Myocyte (in vitro differentiated cells): ENCODE measurements at regions not wholly inside any gene's neighbourhood (a gene's known extent, or its start where the extent isn't known, plus 50 kb on each side); places are given as distances from the start of the nearest gene placed in this dataset.

Experiments used
- DNase-seq: peaks from one replicate; pipeline ENCODE4 v3.0.0-alpha.2; 2012; ENCODE audit warnings: low read depth

GRCh38 chr11:10358696-10359095 lies 53.8 kb downstream of the ADM start:
- no peak for DNase-seq

DNA sequence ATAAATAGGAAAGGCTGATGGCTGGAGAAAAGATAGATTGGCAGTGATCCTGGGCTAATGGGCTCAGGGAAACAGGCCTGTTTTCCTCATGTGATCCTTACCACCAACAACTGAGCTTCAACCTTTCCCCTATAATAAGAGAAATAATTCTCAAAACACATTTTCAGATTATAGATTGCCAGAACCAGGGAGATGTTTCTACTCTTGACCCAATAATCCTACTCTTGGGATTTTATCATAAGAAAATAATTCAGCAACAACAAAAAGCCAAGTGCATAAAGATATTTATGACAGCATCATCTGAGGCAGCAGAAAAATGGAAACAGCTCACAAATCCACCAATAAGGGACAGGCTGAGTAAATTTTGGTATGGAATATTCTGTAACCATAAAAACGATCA lies 54.3 kb downstream of the ADM start:
- DNase-seq = no peak

DNA sequence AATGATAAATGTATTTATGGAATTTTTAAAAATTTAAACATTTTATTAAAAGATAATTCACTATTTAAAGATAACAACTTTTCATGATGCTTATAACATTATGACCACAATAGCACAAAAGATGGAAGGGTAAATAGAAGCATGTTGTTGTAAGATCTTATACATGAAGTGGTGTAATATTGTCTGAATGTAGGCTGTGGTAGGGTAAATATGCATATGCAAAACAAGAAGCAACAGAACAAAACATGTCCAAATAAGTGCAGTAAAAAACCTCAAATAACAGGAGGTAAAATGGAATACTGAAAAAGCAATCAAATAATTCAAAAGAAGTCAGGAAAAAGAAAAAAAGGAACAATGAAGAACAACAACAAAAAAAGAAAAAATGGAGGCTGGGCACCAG lies 56.0 kb downstream of the ADM start:
- DNase-seq = no peak

DNA sequence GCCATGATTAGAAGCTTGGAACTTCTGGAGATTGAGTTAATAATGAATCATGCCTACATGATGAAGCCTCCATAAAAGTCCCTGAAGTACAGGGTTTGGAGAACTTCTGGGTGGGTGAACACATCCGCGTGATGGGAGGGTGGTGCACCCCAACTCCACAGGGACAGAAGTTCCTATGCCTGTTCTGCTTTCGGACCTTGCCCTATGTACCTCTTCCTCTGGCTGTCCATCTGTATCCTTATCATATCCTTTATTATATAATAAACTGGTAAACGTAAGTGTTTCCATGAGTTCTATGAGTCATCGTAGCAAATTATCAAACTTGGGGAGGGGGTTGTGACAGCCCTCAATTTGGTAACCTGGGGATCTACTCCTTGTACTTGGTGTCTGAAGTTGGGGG lies 60.2 kb downstream of the ADM start:
- DNase-seq = no peak

DNA sequence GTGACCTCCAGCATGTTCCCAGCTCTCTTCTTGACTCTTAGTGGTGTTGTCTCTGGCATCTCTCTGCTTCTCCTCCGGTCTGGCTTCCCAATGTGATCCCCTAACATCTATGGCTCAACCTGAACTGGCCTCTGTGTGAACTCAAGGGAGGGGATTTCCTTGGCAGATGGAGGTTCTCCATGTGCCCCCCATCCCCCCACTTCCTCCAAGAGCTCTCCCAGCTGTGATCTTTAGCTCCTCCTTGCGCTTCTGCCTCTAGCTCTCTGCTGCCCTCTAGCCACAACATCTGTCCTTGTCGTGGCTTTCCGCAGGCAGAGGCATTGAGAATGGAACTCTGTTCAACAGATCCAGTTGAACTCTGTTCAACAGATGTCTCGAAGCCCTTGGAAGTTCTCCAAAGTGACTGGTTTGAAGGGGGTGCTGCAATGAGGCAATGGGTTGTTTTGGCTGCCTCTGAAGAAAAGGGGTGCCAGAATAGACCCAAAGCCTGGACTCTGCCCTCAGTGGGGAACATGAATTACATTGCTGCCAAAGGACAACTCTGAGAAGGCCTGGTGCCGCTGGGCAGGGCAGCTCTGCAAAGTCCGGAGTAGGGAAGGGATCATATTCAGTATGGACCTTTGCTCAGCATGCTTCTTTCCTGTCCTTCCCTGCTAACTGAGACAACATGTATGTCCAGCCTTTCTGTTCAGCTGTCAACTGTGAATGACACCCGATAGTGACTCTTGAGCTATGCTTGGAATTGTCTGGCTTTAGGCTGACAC lies 61.9 kb downstream of the ADM start:
- peak; percentile 86 for DNase-seq

- DNase-seq = no peak
Observed at GRCh38 chr11:10371926-10372641, 67.2 kb downstream of the ADM start.

DNA sequence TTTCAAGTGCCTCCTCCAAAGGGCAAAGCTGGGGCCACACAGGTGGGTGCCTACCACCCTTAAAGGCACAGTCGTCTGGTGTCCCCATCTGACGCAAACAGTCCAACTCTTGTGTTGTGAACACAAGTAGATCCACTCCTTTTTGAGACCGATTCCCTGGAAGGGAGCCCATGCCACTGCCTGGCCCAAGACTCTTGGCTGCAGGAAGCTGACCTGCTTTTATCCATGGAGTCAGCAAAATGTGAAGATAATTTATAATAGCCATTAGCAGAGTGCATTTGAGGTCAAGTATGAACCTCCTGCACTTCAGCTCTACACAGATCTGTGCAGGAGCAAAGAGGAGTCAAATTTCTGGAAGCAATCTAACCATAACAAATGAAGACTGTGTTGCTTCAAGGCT lies 68.5 kb downstream of the ADM start:
- DNase-seq = no peak

- no peak for DNase-seq
Observed at GRCh38 chr11:10373929-10374328, 69.1 kb downstream of the ADM start.

- DNase-seq = no peak
Observed at GRCh38 chr11:10374386-10374785, 69.5 kb downstream of the ADM start.

GRCh38 chr11:10375280-10375971 lies 70.6 kb downstream of the ADM start:
- DNase-seq = peak; percentile 13

DNA sequence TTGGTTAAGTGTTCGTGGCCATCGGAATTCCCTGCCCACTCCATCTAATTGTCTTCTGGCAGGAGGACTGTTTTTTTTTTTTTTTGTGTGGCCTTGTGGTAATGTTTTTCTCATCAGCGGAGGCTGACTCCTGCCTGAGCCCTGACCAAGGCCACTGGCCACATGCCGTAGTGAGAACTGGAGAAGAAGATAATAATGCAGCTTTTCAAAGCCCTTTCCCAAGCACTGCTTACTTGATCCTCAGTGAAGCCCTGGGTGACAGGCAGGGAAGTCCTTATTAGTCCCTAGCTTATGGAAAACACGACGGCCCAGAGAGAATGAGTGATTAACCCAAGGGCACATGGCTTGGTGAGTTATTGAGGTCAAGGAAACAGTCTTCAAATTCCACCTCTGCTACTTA lies 71.2 kb downstream of the ADM start:
- no peak for DNase-seq

- no peak for DNase-seq
Observed at GRCh38 chr11:10377183-10377582, 72.3 kb downstream of the ADM start.

GRCh38 chr11:10378362-10378761 lies 73.5 kb downstream of the ADM start:
- no peak for DNase-seq

GRCh38 chr11:10379022-10379421 lies 74.1 kb downstream of the ADM start:
- DNase-seq = peak; percentile 65

DNA sequence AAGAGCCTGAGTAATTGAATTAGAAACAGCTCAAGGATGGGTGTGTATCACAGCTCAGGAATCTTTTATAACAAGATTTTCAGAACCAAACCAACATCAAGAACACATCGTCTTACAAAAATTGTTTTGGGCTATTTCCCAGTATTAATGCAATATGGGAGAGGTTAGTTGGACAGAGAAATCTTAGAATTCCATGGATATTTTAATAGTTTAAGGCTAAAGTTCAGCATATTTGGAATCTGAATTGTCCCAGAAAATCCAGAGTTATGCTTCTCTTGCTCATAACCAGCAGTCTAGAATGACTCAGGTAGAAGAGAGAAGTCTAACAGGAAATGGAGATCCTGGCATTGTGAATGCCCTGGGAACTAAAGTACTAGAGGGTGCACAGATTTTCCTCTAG lies 74.6 kb downstream of the ADM start:
- peak; percentile 6 for DNase-seq

GRCh38 chr11:10379871-10380568 lies 75.0 kb upstream of the AMPD3 start:
- DNase-seq = no peak

DNA sequence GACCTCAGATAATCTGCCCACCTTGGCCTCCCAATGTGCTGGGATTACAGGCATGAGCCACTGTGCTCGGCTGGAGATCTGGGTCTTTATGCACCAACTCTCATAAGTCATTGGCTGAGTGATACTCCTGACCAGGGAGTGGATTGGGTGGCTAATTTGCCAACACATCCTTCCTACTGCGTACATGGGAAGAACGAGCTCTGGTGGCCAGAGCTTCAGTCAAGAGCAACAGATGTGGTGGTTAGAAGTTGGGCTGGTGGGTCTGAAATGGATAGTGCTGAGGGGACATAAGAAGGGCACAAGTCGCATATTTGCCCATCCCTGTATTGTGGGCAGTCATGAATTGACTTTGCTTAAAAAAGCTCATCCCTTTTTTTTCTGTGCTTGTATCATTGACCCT lies 74.1 kb upstream of the AMPD3 start:
- no peak for DNase-seq

- DNase-seq = no peak
Observed at GRCh38 chr11:10381736-10382135, 73.3 kb upstream of the AMPD3 start.

DNA sequence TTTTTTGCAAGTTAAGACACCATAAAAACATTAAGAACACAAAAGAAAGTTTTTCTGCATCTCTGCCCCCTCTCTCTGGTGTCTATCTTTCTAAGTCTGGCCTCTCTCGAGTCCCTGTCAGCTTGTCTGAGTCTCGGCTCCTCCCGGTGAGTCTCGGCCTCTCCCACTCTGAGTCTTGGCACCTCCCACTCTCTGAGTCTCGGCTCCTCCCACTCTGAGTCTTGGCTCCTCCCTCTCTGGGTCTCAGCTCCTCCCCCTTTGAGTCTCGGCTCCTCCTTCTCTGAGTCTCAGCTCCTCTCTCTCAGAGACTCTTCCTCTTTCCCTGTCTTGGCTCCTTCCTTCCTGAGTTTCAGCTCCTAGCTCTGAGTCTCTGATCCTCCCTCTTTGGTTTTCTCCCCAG lies 72.5 kb upstream of the AMPD3 start:
- DNase-seq = no peak

DNA sequence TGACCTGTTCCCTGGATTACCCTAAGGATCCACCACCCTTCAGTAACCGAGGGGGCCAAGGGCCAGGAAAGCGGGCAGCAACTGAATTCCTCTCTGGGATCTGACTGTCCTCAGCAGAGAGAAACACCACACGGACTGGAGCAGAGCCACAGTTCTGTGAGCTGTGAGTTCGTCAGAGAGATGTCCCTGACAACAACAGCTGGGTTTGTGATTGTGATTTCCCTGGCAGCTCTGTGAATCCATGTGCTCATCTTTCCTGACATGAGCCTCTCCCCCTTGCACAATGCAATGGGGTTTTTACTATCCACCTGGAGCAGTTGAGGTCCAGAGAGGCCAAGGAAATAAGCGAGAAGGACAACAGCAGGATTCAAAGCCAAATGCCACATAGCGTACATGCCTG lies 69.4 kb upstream of the AMPD3 start:
- peak; percentile 85 for DNase-seq

- DNase-seq = no peak
Observed at GRCh38 chr11:10386361-10386760, 68.7 kb upstream of the AMPD3 start.

DNA sequence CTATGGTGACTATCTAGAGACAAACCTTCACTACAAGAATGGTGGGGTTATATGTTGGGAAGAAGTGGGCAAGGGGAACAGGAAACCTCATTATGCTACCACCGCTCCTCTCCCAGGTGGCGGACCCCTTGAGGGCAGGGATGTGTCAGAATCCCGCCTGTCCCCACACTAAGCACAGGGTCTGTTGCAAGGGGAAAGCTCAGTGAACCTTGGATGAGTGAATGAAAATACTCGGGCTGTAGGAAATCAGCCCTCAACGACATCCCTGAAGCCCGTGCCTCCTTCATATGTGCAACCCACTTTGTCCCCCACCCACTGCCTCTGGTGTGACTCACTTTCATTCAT lies 68.2 kb upstream of the AMPD3 start:
- no peak for DNase-seq
